ENCODE measurements at regions not wholly inside any gene's neighbourhood (a gene's known extent, or its start where the extent isn't known, plus 50 kb on each side); places are given as distances from the start of the nearest gene placed in this dataset.

- no peaks in the 10 kb centered on the region for H3K9me2 ChIP-seq (ENCODE audit: insufficient read depth, low read length)
- no peak overlapping the region for H2AFZ ChIP-seq (ENCODE audit: low read depth, low read length)
- TF ChIP-seq, protein P1, sequence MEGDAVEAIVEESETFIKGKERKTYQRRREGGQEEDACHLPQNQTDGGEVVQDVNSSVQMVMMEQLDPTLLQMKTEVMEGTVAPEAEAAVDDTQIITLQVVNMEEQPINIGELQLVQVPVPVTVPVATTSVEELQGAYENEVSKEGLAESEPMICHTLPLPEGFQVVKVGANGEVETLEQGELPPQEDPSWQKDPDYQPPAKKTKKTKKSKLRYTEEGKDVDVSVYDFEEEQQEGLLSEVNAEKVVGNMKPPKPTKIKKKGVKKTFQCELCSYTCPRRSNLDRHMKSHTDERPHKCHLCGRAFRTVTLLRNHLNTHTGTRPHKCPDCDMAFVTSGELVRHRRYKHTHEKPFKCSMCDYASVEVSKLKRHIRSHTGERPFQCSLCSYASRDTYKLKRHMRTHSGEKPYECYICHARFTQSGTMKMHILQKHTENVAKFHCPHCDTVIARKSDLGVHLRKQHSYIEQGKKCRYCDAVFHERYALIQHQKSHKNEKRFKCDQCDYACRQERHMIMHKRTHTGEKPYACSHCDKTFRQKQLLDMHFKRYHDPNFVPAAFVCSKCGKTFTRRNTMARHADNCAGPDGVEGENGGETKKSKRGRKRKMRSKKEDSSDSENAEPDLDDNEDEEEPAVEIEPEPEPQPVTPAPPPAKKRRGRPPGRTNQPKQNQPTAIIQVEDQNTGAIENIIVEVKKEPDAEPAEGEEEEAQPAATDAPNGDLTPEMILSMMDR (IDR thresholded peaks at IDR 0.05; ENCODE audit: poor library complexity, severe bottlenecking): no peak
- TF ChIP-seq POLR2AphosphoS5 (IDR thresholded peaks at IDR 0.05) (no peak), SMC3 (conservative IDR thresholded peaks at IDR 0.05; ENCODE audit: poor library complexity) (no peak), RAD21 (conservative IDR thresholded peaks at IDR 0.05) (no peak), TAF1 (IDR thresholded peaks at IDR 0.05; ENCODE audit: low read depth) (no peak), EP300 (conservative IDR thresholded peaks at IDR 0.05; ENCODE audit: poor library complexity, severe bottlenecking) (no peak), MXI1 (conservative IDR thresholded peaks at IDR 0.05; ENCODE audit: poor library complexity, severe bottlenecking) (no peak), EZH2 (IDR thresholded peaks at IDR 0.05; ENCODE audit: borderline replicate concordance, insufficient read depth, low read length, poor library complexity, severe bottlenecking) (no peak)
- TF ChIP-seq, protein P2, sequence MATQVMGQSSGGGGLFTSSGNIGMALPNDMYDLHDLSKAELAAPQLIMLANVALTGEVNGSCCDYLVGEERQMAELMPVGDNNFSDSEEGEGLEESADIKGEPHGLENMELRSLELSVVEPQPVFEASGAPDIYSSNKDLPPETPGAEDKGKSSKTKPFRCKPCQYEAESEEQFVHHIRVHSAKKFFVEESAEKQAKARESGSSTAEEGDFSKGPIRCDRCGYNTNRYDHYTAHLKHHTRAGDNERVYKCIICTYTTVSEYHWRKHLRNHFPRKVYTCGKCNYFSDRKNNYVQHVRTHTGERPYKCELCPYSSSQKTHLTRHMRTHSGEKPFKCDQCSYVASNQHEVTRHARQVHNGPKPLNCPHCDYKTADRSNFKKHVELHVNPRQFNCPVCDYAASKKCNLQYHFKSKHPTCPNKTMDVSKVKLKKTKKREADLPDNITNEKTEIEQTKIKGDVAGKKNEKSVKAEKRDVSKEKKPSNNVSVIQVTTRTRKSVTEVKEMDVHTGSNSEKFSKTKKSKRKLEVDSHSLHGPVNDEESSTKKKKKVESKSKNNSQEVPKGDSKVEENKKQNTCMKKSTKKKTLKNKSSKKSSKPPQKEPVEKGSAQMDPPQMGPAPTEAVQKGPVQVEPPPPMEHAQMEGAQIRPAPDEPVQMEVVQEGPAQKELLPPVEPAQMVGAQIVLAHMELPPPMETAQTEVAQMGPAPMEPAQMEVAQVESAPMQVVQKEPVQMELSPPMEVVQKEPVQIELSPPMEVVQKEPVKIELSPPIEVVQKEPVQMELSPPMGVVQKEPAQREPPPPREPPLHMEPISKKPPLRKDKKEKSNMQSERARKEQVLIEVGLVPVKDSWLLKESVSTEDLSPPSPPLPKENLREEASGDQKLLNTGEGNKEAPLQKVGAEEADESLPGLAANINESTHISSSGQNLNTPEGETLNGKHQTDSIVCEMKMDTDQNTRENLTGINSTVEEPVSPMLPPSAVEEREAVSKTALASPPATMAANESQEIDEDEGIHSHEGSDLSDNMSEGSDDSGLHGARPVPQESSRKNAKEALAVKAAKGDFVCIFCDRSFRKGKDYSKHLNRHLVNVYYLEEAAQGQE (IDR thresholded peaks at IDR 0.05; ENCODE audit: borderline replicate concordance): no peak
- no peaks in the 10 kb centered on the region for H3K36me3 ChIP-seq (ENCODE audit: insufficient read depth, low read length)
- no peaks in the 10 kb centered on the region for H3K79me2 ChIP-seq (replicated peaks; ENCODE audit: insufficient read depth, low read length)
- H3K9ac ChIP-seq (ENCODE audit: low read length): no peak overlapping the region
- peak overlapping the region; percentile 9 for H3K4me3 ChIP-seq (ENCODE audit: low read length)
- no peaks in the 10 kb centered on the region for H4K20me1 ChIP-seq (ENCODE audit: insufficient read depth)
- H3K27ac ChIP-seq (ENCODE audit: low read length): no peak overlapping the region
- H3K27me3 ChIP-seq (ENCODE audit: insufficient read depth, low read depth, low read length): peaks cover 4% of the 10 kb centered on the region
- H3F3A ChIP-seq (ENCODE audit: insufficient read depth, low read length, poor library complexity, severe bottlenecking): no peaks in the 10 kb centered on the region
- H3K4me2 ChIP-seq (ENCODE audit: low read length): no peak overlapping the region
- no peaks in the 10 kb centered on the region for H3K9me3 ChIP-seq (ENCODE audit: low read length)
These were observed 148.1 kb upstream of the MIS18BP1 start for GRCh38 chr14:45400950-45401640.

- TF ChIP-seq, protein P2 (IDR thresholded peaks at IDR 0.05; ENCODE audit: borderline replicate concordance): no peak
- TF ChIP-seq POLR2AphosphoS5 (IDR thresholded peaks at IDR 0.05): no peak
- no peak for TF ChIP-seq MXI1 (conservative IDR thresholded peaks at IDR 0.05; ENCODE audit: poor library complexity, severe bottlenecking)
- Histone ChIP-seq H3K9me3 (ENCODE audit: low read length) (no peaks in the 10 kb centered on the region), H3K36me3 (ENCODE audit: insufficient read depth, low read length) (no peaks in the 10 kb centered on the region), H4K20me1 (ENCODE audit: insufficient read depth) (no peaks in the 10 kb centered on the region), H3K27ac (ENCODE audit: low read length) (no peak overlapping the region), H3K4me3 (ENCODE audit: low read length) (no peak overlapping the region), H3K9ac (ENCODE audit: low read length) (no peak overlapping the region), H3K4me2 (ENCODE audit: low read length) (no peak overlapping the region), H3F3A (ENCODE audit: insufficient read depth, low read length, poor library complexity, severe bottlenecking) (no peaks in the 10 kb centered on the region), H3K79me2 (replicated peaks; ENCODE audit: insufficient read depth, low read length) (no peaks in the 10 kb centered on the region), H3K27me3 (ENCODE audit: insufficient read depth, low read depth, low read length) (peaks cover 4% of the 10 kb centered on the region), H3K9me2 (ENCODE audit: insufficient read depth, low read length) (no peaks in the 10 kb centered on the region), H2AFZ (ENCODE audit: low read depth, low read length) (no peak overlapping the region)
These were observed 147.5 kb upstream of the MIS18BP1 start for GRCh38 chr14:45400509-45400908.

Data from neural cell (in vitro differentiated cells).